IPS DF 19.7 (cell line): ENCODE measurements at regions not wholly inside any gene's neighbourhood (a gene's known extent, or its start where the extent isn't known, plus 50 kb on each side); places are given as distances from the start of the nearest gene placed in this dataset.
A peak's percentile ranks its signal among the peaks of the same experiment; 100 is the strongest.
"Not testable (repeated sequence)": the region's sequence is repeated elsewhere in the genome, so short reads cannot be mapped to it uniquely, and the experiment has no call there.

ENCODE experiments used
- DNase-seq: peaks from one replicate; pipeline ENCODE4 v3.0.0-alpha.2; 2013; ENCODE audit warnings: low read depth, low spot score

GRCh38 chr4:114435116-114435515, 163.5 kb upstream of the UGT8 start:
- no peak for DNase-seq

GRCh38 chr4:114442856-114443255, 155.8 kb upstream of the UGT8 start:
- no peak for DNase-seq

- no peak for DNase-seq
Observed at GRCh38 chr4:114444211-114444610, 154.4 kb upstream of the UGT8 start.

GRCh38 chr4:114447963-114448516, 150.6 kb upstream of the UGT8 start:
- not testable (repeated sequence) for DNase-seq

- DNase-seq: no peak
Observed at GRCh38 chr4:114458728-114459127, 139.9 kb upstream of the UGT8 start.

GRCh38 chr4:114464726-114465272, 133.8 kb upstream of the UGT8 start:
- DNase-seq: no peak

GRCh38 chr4:114465766-114466165, 132.8 kb upstream of the UGT8 start:
- no peak for DNase-seq

GRCh38 chr4:114466299-114466698, 132.3 kb upstream of the UGT8 start:
- DNase-seq: no peak

GRCh38 chr4:114472269-114473032, 126.2 kb upstream of the UGT8 start:
- DNase-seq: no peak

GRCh38 chr4:114474188-114474800, 124.3 kb upstream of the UGT8 start:
- no peak for DNase-seq

GRCh38 chr4:114476310-114476709, 122.3 kb upstream of the UGT8 start:
- no peak for DNase-seq

GRCh38 chr4:114479595-114479994, 119.0 kb upstream of the UGT8 start:
- DNase-seq: no peak

- DNase-seq: no peak
Observed at GRCh38 chr4:114481856-114482255, 116.8 kb upstream of the UGT8 start.

GRCh38 chr4:114487101-114487500, 111.5 kb upstream of the UGT8 start:
- no peak for DNase-seq

GRCh38 chr4:114488301-114488982, 110.2 kb upstream of the UGT8 start:
- DNase-seq: no peak

GRCh38 chr4:114494246-114494803, 104.3 kb upstream of the UGT8 start:
- peak; percentile 82 for DNase-seq

GRCh38 chr4:114495471-114495928, 103.1 kb upstream of the UGT8 start:
- peak; percentile 98 for DNase-seq

GRCh38 chr4:114497116-114497515, 101.5 kb upstream of the UGT8 start:
- no peak for DNase-seq

- no peak for DNase-seq
Observed at GRCh38 chr4:114509340-114509739, 89.3 kb upstream of the UGT8 start.

- DNase-seq: no peak
Observed at GRCh38 chr4:114512595-114513295, 85.9 kb upstream of the UGT8 start.

GRCh38 chr4:114519368-114519767, 79.2 kb upstream of the UGT8 start:
- DNase-seq: no peak
